ENCODE measurements at regions not wholly inside any gene's neighbourhood (a gene's known extent, or its start where the extent isn't known, plus 50 kb on each side); places are given as distances from the start of the nearest gene placed in this dataset.

DNA sequence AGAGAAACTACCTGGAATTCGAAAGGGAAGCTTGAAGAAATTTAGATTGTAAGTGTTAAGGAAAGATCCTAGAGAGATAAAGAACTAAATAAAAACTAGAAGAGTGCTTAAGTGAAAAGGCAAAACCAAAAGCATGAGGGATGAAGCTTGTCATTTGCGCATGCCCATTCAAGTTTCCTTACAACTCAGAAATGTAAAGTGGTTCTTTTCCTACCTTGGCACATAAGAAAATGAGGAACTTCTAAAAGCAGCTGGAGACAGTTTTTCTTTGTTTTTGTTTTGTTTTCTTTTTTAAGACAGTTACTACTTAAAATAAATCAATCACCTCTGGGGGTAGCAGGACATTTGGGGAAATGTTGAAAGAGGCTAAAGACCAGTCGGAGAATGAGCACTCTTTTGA lies 1304.4 kb upstream of the PCDH7 start:
- Histone ChIP-seq H3K79me2 (ENCODE audit: insufficient read depth) (no peaks in the 10 kb centered on the region), H3K36me3 (replicated peaks in 1 of 2; ENCODE audit: control insufficient read depth in 1 of 2, insufficient read depth in 2 of 2, low read length in 1 of 2) (no peaks in the 10 kb centered on the region), H3K4me3 (ENCODE audit: low read depth in 2 of 2, low read length in 1 of 2) (no peak overlapping the region), H3K27ac (ENCODE audit: low read depth in 2 of 2, low read length in 1 of 2) (no peak overlapping the region), H3K27me3 (ENCODE audit: insufficient read depth) (no peaks in the 10 kb centered on the region), H3K4me2 (no peak overlapping the region; the same call in 1 of the 2 replicates), H4K20me1 (ENCODE audit: insufficient read depth) (no peaks in the 10 kb centered on the region), H3K9me2 (no peaks in the 10 kb centered on the region), H3K4me1 (ENCODE audit: control insufficient read depth in 1 of 2, insufficient read depth in 2 of 2, low read depth in 1 of 2, low read length in 1 of 2) (no peaks in the 10 kb centered on the region), H3F3A (replicated peaks; ENCODE audit: insufficient read depth) (no peaks in the 10 kb centered on the region), H3K9me3 (no peaks in the 10 kb centered on the region), H2AFZ (ENCODE audit: low read depth) (no peak overlapping the region), H3K9ac (no peak overlapping the region)
- no peak for DNase-seq
- CTCF ChIA-PET, result interaction anchor here (0.5 kb wide), 1 partner anchor 141 kb away, joined by 3 read pairs; no protein-coding TSS in a partner anchor
- TF ChIP-seq SIN3A (IDR thresholded peaks at IDR 0.05; ENCODE audit: borderline replicate concordance, low read depth, low read length), result no peak
- TF ChIP-seq, protein P1, sequence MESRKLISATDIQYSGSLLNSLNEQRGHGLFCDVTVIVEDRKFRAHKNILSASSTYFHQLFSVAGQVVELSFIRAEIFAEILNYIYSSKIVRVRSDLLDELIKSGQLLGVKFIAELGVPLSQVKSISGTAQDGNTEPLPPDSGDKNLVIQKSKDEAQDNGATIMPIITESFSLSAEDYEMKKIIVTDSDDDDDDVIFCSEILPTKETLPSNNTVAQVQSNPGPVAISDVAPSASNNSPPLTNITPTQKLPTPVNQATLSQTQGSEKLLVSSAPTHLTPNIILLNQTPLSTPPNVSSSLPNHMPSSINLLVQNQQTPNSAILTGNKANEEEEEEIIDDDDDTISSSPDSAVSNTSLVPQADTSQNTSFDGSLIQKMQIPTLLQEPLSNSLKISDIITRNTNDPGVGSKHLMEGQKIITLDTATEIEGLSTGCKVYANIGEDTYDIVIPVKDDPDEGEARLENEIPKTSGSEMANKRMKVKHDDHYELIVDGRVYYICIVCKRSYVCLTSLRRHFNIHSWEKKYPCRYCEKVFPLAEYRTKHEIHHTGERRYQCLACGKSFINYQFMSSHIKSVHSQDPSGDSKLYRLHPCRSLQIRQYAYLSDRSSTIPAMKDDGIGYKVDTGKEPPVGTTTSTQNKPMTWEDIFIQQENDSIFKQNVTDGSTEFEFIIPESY (IDR thresholded peaks at IDR 0.05; ENCODE audit: borderline replicate concordance, low read depth), result no peak
- TF ChIP-seq TCF12 (IDR thresholded peaks at IDR 0.05), result no peak
- TF ChIP-seq POLR2AphosphoS5 (IDR thresholded peaks at IDR 0.05; ENCODE audit: low read depth, low read length), result no peak
- no peak for TF ChIP-seq GABPA (IDR thresholded peaks at IDR 0.05; ENCODE audit: low read depth)
- TF ChIP-seq, protein P2, sequence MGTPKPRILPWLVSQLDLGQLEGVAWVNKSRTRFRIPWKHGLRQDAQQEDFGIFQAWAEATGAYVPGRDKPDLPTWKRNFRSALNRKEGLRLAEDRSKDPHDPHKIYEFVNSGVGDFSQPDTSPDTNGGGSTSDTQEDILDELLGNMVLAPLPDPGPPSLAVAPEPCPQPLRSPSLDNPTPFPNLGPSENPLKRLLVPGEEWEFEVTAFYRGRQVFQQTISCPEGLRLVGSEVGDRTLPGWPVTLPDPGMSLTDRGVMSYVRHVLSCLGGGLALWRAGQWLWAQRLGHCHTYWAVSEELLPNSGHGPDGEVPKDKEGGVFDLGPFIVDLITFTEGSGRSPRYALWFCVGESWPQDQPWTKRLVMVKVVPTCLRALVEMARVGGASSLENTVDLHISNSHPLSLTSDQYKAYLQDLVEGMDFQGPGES (IDR thresholded peaks at IDR 0.05; ENCODE audit: low read depth, low read length), result no peak
- no peak for TF ChIP-seq PBX3 (IDR thresholded peaks at IDR 0.05)
- TF ChIP-seq RAD21 (IDR thresholded peaks at IDR 0.05; ENCODE audit: low read length), result no peak
- no peak for TF ChIP-seq REST (IDR thresholded peaks at IDR 0.05; ENCODE audit: low read depth, low read length)
- TF ChIP-seq RXRA (IDR thresholded peaks at IDR 0.05; ENCODE audit: borderline replicate concordance, low read depth), result no peak
- no peak for TF ChIP-seq CHD2 (IDR thresholded peaks at IDR 0.05; ENCODE audit: low read length, partially characterized antibody)
- no peak for TF ChIP-seq USF1 (IDR thresholded peaks at IDR 0.05; ENCODE audit: borderline replicate concordance, low read depth)
- TF ChIP-seq SMC3 (IDR thresholded peaks at IDR 0.05; ENCODE audit: low read depth, low read length), result no peak
- TF ChIP-seq NRF1 (IDR thresholded peaks at IDR 0.05; ENCODE audit: low read depth, low read length), result no peak
- TF ChIP-seq TAF1 (IDR thresholded peaks at IDR 0.05; ENCODE audit: borderline replicate concordance, low read depth, low read length), result no peak
- no peak for TF ChIP-seq MEF2A (IDR thresholded peaks at IDR 0.05; ENCODE audit: borderline replicate concordance, low read depth)
- no peak for TF ChIP-seq JUND (IDR thresholded peaks at IDR 0.05)
- no peak for TF ChIP-seq TEAD4 (IDR thresholded peaks at IDR 0.05; ENCODE audit: borderline replicate concordance, insufficient read depth)
- TF ChIP-seq, protein P3, sequence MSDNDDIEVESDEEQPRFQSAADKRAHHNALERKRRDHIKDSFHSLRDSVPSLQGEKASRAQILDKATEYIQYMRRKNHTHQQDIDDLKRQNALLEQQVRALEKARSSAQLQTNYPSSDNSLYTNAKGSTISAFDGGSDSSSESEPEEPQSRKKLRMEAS (IDR thresholded peaks at IDR 0.05; ENCODE audit: low read depth), result no peak
- WGBS (ENCODE audit: low lambda C conversion rate), result 39% methylated on average over 3 of the region's 3 CpGs
- POLR2A ChIA-PET, result no interaction called here

Measured in SK-N-SH (cell line).